ENCODE measurements at regions not wholly inside any gene's neighbourhood (a gene's known extent, or its start where the extent isn't known, plus 50 kb on each side); places are given as distances from the start of the nearest gene placed in this dataset.

DNA sequence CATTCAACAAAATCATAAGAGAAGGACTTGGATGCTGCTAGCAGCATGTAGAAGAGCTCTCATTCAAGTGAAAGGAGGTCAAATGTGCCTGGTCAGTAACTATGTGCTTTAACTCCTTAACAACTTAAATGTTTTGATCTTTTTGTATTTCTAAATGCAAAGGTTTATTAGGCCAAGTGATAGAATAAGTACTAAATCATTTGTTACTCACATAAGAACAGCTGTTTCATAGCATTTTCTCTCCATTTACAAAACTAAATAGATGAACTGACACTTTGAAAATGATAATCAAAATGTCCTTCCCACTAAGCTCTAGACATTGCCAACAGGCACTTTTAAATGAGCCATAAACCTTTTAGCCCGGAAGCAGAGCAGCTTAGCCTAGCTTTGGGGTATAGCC, 254.3 kb upstream of the PRMT6 start:
- no peak overlapping the region for H3K9ac ChIP-seq (ENCODE audit: insufficient read depth, low read depth, low read length)
- ChIA-PET CTCF (ENCODE audit: low intra/inter-chr PET ratio, low total read pairs) (no interaction called here), POLR2A (no interaction called here)
- H3K36me3 ChIP-seq (replicated peaks in 1 of 2; ENCODE audit: control insufficient read depth in 1 of 2, insufficient read depth in 2 of 2, low read length in 2 of 2), result no peaks in the 10 kb centered on the region
- intact Hi-C loops (cut with micrococcal nuclease; ENCODE audit: unreplicated experiment), result no loop called here
- no peak overlapping the region for H3K4me3 ChIP-seq (replicated peaks in 1 of 3; ENCODE audit: insufficient read depth in 1 of 3, low read depth in 2 of 3, low read length in 3 of 3)
- in situ Hi-C loops (cut with HindIII; ENCODE audit: extremely low pct_ligation_motif_present, low pct_unique_long_range_greater_than_20kb), result no loop called here
- H3K27me3 ChIP-seq (ENCODE audit: control insufficient read depth in 1 of 2, insufficient read depth in 2 of 2, low read length in 2 of 2), result no peaks in the 10 kb centered on the region
- no peak overlapping the region for H2AFZ ChIP-seq (ENCODE audit: low read length)
- FAIRE-seq (no peak), ATAC-seq (no peak), DNase-seq (ENCODE audit: low spot score) (no peak)
- WGBS (ENCODE audit: low lambda C conversion rate), result 0% methylated on average over 1 of the region's 1 CpG
- H3K4me2 ChIP-seq (ENCODE audit: low read depth, low read length), result no peak overlapping the region
- BruUV-seq (replicated peaks), result no TSS peak
- H3K27ac ChIP-seq (ENCODE audit: extremely low read length, insufficient read depth, low read length), result no peak overlapping the region
- H3K4me1 ChIP-seq (ENCODE audit: insufficient read depth, low read length), result no peaks in the 10 kb centered on the region
- peaks cover 51% of the 10 kb centered on the region for H3K9me3 ChIP-seq (ENCODE audit: low read length)
- H3K79me2 ChIP-seq (ENCODE audit: insufficient read depth, low read length), result no peaks in the 10 kb centered on the region
- H4K20me1 ChIP-seq (ENCODE audit: insufficient read depth, low read length), result no peaks in the 10 kb centered on the region
- TF ChIP-seq SMAD1 (CRISPR knock-in tag; IDR thresholded peaks at IDR 0.05; ENCODE audit: borderline replicate concordance, low read depth), result no peak
- TF ChIP-seq, protein P1, sequence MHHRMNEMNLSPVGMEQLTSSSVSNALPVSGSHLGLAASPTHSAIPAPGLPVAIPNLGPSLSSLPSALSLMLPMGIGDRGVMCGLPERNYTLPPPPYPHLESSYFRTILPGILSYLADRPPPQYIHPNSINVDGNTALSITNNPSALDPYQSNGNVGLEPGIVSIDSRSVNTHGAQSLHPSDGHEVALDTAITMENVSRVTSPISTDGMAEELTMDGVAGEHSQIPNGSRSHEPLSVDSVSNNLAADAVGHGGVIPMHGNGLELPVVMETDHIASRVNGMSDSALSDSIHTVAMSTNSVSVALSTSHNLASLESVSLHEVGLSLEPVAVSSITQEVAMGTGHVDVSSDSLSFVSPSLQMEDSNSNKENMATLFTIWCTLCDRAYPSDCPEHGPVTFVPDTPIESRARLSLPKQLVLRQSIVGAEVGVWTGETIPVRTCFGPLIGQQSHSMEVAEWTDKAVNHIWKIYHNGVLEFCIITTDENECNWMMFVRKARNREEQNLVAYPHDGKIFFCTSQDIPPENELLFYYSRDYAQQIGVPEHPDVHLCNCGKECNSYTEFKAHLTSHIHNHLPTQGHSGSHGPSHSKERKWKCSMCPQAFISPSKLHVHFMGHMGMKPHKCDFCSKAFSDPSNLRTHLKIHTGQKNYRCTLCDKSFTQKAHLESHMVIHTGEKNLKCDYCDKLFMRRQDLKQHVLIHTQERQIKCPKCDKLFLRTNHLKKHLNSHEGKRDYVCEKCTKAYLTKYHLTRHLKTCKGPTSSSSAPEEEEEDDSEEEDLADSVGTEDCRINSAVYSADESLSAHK (CRISPR knock-in tag; IDR thresholded peaks at IDR 0.05; ENCODE audit: borderline replicate concordance), result no peak
- TF ChIP-seq ZFP90 (CRISPR knock-in tag; IDR thresholded peaks at IDR 0.05; ENCODE audit: borderline replicate concordance), result no peak
- TF ChIP-seq, protein P2, sequence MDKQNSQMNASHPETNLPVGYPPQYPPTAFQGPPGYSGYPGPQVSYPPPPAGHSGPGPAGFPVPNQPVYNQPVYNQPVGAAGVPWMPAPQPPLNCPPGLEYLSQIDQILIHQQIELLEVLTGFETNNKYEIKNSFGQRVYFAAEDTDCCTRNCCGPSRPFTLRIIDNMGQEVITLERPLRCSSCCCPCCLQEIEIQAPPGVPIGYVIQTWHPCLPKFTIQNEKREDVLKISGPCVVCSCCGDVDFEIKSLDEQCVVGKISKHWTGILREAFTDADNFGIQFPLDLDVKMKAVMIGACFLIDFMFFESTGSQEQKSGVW (CRISPR knock-in tag; IDR thresholded peaks at IDR 0.05; ENCODE audit: borderline replicate concordance), result no peak
- no peak for TF ChIP-seq KMT2A (CRISPR knock-in tag; IDR thresholded peaks at IDR 0.05)
- no peak for TF ChIP-seq ZNF850 (CRISPR knock-in tag; conservative IDR thresholded peaks at IDR 0.05)
- no peak for TF ChIP-seq POLR2AphosphoS2 (IDR thresholded peaks at IDR 0.05; ENCODE audit: low read depth, low read length)
- TF ChIP-seq ZBTB7B (CRISPR knock-in tag; IDR thresholded peaks at IDR 0.05), result no peak
- TF ChIP-seq, protein P3, sequence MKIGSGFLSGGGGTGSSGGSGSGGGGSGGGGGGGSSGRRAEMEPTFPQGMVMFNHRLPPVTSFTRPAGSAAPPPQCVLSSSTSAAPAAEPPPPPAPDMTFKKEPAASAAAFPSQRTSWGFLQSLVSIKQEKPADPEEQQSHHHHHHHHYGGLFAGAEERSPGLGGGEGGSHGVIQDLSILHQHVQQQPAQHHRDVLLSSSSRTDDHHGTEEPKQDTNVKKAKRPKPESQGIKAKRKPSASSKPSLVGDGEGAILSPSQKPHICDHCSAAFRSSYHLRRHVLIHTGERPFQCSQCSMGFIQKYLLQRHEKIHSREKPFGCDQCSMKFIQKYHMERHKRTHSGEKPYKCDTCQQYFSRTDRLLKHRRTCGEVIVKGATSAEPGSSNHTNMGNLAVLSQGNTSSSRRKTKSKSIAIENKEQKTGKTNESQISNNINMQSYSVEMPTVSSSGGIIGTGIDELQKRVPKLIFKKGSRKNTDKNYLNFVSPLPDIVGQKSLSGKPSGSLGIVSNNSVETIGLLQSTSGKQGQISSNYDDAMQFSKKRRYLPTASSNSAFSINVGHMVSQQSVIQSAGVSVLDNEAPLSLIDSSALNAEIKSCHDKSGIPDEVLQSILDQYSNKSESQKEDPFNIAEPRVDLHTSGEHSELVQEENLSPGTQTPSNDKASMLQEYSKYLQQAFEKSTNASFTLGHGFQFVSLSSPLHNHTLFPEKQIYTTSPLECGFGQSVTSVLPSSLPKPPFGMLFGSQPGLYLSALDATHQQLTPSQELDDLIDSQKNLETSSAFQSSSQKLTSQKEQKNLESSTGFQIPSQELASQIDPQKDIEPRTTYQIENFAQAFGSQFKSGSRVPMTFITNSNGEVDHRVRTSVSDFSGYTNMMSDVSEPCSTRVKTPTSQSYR (CRISPR knock-in tag; IDR thresholded peaks at IDR 0.05; ENCODE audit: borderline replicate concordance), result no peak
- TF ChIP-seq, protein P4, sequence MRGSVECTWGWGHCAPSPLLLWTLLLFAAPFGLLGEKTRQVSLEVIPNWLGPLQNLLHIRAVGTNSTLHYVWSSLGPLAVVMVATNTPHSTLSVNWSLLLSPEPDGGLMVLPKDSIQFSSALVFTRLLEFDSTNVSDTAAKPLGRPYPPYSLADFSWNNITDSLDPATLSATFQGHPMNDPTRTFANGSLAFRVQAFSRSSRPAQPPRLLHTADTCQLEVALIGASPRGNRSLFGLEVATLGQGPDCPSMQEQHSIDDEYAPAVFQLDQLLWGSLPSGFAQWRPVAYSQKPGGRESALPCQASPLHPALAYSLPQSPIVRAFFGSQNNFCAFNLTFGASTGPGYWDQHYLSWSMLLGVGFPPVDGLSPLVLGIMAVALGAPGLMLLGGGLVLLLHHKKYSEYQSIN (CRISPR knock-in tag; IDR thresholded peaks at IDR 0.05; ENCODE audit: borderline replicate concordance), result no peak
- TF ChIP-seq, protein P5, sequence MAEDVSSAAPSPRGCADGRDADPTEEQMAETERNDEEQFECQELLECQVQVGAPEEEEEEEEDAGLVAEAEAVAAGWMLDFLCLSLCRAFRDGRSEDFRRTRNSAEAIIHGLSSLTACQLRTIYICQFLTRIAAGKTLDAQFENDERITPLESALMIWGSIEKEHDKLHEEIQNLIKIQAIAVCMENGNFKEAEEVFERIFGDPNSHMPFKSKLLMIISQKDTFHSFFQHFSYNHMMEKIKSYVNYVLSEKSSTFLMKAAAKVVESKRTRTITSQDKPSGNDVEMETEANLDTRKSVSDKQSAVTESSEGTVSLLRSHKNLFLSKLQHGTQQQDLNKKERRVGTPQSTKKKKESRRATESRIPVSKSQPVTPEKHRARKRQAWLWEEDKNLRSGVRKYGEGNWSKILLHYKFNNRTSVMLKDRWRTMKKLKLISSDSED (CRISPR knock-in tag; IDR thresholded peaks at IDR 0.05), result no peak
- no peak for TF ChIP-seq ZNF558 (CRISPR knock-in tag; IDR thresholded peaks at IDR 0.05; ENCODE audit: borderline replicate concordance)
- TF ChIP-seq, protein P6, sequence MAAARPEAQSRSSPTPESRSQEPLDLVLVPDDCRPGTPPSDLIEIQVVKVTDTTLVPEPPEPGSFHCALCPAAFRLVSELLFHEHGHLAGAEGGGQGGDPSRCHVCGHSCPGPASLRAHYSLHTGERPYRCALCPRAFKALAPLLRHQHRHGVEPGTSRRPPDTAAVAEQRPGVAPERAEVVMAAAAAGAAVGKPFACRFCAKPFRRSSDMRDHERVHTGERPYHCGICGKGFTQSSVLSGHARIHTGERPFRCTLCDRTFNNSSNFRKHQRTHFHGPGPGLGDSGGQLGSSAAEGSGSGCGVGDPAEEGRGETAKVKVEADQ (CRISPR knock-in tag; IDR thresholded peaks at IDR 0.05; ENCODE audit: borderline replicate concordance), result no peak
- no peak for TF ChIP-seq GTF2F1 (IDR thresholded peaks at IDR 0.05; ENCODE audit: low read length)
